Immature natural killer cell (primary cell): ENCODE measurements at regions not wholly inside any gene's neighbourhood (a gene's known extent, or its start where the extent isn't known, plus 50 kb on each side); places are given as distances from the start of the nearest gene placed in this dataset.

ENCODE experiments used
- DNase-seq, 3 donors: peaks; one replicate each; pipeline ENCODE4 v3.0.0; 2022; ENCODE audit warnings: mixed read lengths in 1 of 3
- H3K27ac Mint-ChIP-seq, 6 donors: one replicate each; pipeline ENCODE4 v1.8.0; 2020; ENCODE audit warnings: mixed read lengths in 6 of 6, mild to moderate bottlenecking in 5 of 6, inconsistent platforms in 4 of 6, moderate library complexity in 3 of 6
- H3K27me3 Mint-ChIP-seq, 3 donors: one replicate each; pipeline ENCODE4 v1.8.0; 2020 to 2021; ENCODE audit warnings: low read depth in 3 of 3, mild to moderate bottlenecking in 3 of 3, mixed read lengths in 3 of 3, moderate library complexity in 3 of 3, inconsistent platforms in 1 of 3
- H3K36me3 Mint-ChIP-seq, 3 donors: one replicate each; pipeline ENCODE4 v1.8.0; 2020; ENCODE audit warnings: mixed read lengths in 3 of 3, inconsistent platforms in 2 of 3, mild to moderate bottlenecking in 2 of 3
- H3K4me1 Mint-ChIP-seq, 2 donors: one replicate each; pipeline ENCODE4 v1.8.0; 2020; ENCODE audit warnings: inconsistent platforms in 2 of 2, mild to moderate bottlenecking in 2 of 2, mixed read lengths in 2 of 2, moderate library complexity in 1 of 2
- H3K4me3 Mint-ChIP-seq, 5 donors: one replicate each; pipeline ENCODE4 v1.8.0; 2020; ENCODE audit warnings: mild to moderate bottlenecking in 5 of 5, mixed read lengths in 5 of 5, inconsistent platforms in 3 of 5, moderate library complexity in 3 of 5
- H3K9me3 Mint-ChIP-seq, 6 donors: one replicate each; pipeline ENCODE4 v1.8.0; 2020; ENCODE audit warnings: mild to moderate bottlenecking in 6 of 6, mixed read lengths in 6 of 6, inconsistent platforms in 4 of 6, moderate library complexity in 3 of 6

- H3K27ac Mint-ChIP-seq = no peak overlapping the region
- no peak overlapping the region for H3K4me3 Mint-ChIP-seq
- peaks cover 2 to 6% (median 3%) of the 10 kb centered on the region in 3 donors for H3K27me3 Mint-ChIP-seq
- DNase-seq = no peak
- H3K9me3 Mint-ChIP-seq = no peaks in the 10 kb centered on the region
- H3K36me3 Mint-ChIP-seq = peaks cover 0 to 3% (median 0%) of the 10 kb centered on the region in 3 donors
- H3K4me1 Mint-ChIP-seq = no peaks in the 10 kb centered on the region
Measured at GRCh38 chr2:23301136-23301535, 83.8 kb upstream of the KLHL29 start.

- DNase-seq = no peak
- Mint-ChIP-seq H3K4me3 (no peak overlapping the region), H3K27ac (no peak overlapping the region), H3K9me3 (no peaks in the 10 kb centered on the region), H3K27me3 (peaks cover 2 to 6% (median 3%) of the 10 kb centered on the region in 3 donors), H3K36me3 (peaks cover 0 to 3% (median 0%) of the 10 kb centered on the region in 3 donors), H3K4me1 (no peaks in the 10 kb centered on the region)
Measured at GRCh38 chr2:23302591-23302990, 82.4 kb upstream of the KLHL29 start.

GRCh38 chr2:23306401-23306800 is 78.6 kb upstream of the KLHL29 start:
- Mint-ChIP-seq H3K9me3 (no peaks in the 10 kb centered on the region), H3K4me3 (no peak overlapping the region), H3K27me3 (peaks cover 0 to 3% (median 1%) of the 10 kb centered on the region in 3 donors), H3K27ac (no peak overlapping the region), H3K36me3 (peaks cover 0 to 3% (median 0%) of the 10 kb centered on the region in 3 donors), H3K4me1 (no peaks in the 10 kb centered on the region)
- DNase-seq = no peak

GRCh38 chr2:23311186-23311585 is 73.8 kb upstream of the KLHL29 start:
- peaks cover 0 to 6% (median 3%) of the 10 kb centered on the region in 3 donors for H3K27me3 Mint-ChIP-seq
- no peaks in the 10 kb centered on the region for H3K4me1 Mint-ChIP-seq
- H3K27ac Mint-ChIP-seq = no peak overlapping the region
- no peak for DNase-seq
- no peak overlapping the region for H3K4me3 Mint-ChIP-seq
- no peaks in the 10 kb centered on the region for H3K9me3 Mint-ChIP-seq
- H3K36me3 Mint-ChIP-seq = no peaks in the 10 kb centered on the region

- no peak overlapping the region for H3K27ac Mint-ChIP-seq
- no peaks in the 10 kb centered on the region for H3K9me3 Mint-ChIP-seq
- no peaks in the 10 kb centered on the region for H3K4me1 Mint-ChIP-seq
- no peak overlapping the region for H3K4me3 Mint-ChIP-seq
- H3K27me3 Mint-ChIP-seq = peaks cover 0 to 6% (median 3%) of the 10 kb centered on the region in 3 donors
- H3K36me3 Mint-ChIP-seq = no peaks in the 10 kb centered on the region
- no peak for DNase-seq
Measured at GRCh38 chr2:23312996-23313606, 71.9 kb upstream of the KLHL29 start.

GRCh38 chr2:23314687-23315086 is 70.3 kb upstream of the KLHL29 start:
- DNase-seq = no peak
- Mint-ChIP-seq H3K27ac (no peak overlapping the region), H3K4me3 (no peak overlapping the region), H3K27me3 (peaks cover 0 to 6% (median 3%) of the 10 kb centered on the region in 3 donors), H3K9me3 (no peaks in the 10 kb centered on the region), H3K36me3 (no peaks in the 10 kb centered on the region), H3K4me1 (no peaks in the 10 kb centered on the region)

GRCh38 chr2:23320058-23320457 is 64.9 kb upstream of the KLHL29 start:
- no peak overlapping the region for H3K4me3 Mint-ChIP-seq
- no peak for DNase-seq
- H3K27ac Mint-ChIP-seq = no peak overlapping the region
- H3K4me1 Mint-ChIP-seq = no peaks in the 10 kb centered on the region
- H3K9me3 Mint-ChIP-seq = no peaks in the 10 kb centered on the region
- no peaks in the 10 kb centered on the region for H3K36me3 Mint-ChIP-seq
- H3K27me3 Mint-ChIP-seq = peaks cover 0 to 6% (median 5%) of the 10 kb centered on the region in 3 donors

GRCh38 chr2:23321751-23322150 is 63.2 kb upstream of the KLHL29 start:
- H3K27me3 Mint-ChIP-seq = peaks cover 0 to 9% (median 5%) of the 10 kb centered on the region in 3 donors
- H3K4me3 Mint-ChIP-seq = no peak overlapping the region
- H3K36me3 Mint-ChIP-seq = no peaks in the 10 kb centered on the region
- DNase-seq = no peak
- H3K4me1 Mint-ChIP-seq = no peaks in the 10 kb centered on the region
- no peak overlapping the region for H3K27ac Mint-ChIP-seq
- H3K9me3 Mint-ChIP-seq = no peaks in the 10 kb centered on the region

- H3K9me3 Mint-ChIP-seq = no peaks in the 10 kb centered on the region
- no peak for DNase-seq
Measured at GRCh38 chr2:23322567-23323197, 62.3 kb upstream of the KLHL29 start.

GRCh38 chr2:23323198-23323916 is 61.6 kb upstream of the KLHL29 start:
- no peak overlapping the region for H3K27ac Mint-ChIP-seq
- no peaks in the 10 kb centered on the region for H3K4me1 Mint-ChIP-seq
- no peaks in the 10 kb centered on the region for H3K36me3 Mint-ChIP-seq
- H3K4me3 Mint-ChIP-seq = no peak overlapping the region
- no peak for DNase-seq
- no peaks in the 10 kb centered on the region for H3K9me3 Mint-ChIP-seq
- H3K27me3 Mint-ChIP-seq = peaks cover 0 to 9% (median 5%) of the 10 kb centered on the region in 3 donors

More at GRCh38 chr2:23322567-23323197, 62.3 kb upstream of the KLHL29 start:
- Mint-ChIP-seq H3K27me3 (peaks cover 0 to 9% (median 5%) of the 10 kb centered on the region in 3 donors), H3K36me3 (no peaks in the 10 kb centered on the region), H3K4me3 (no peak overlapping the region), H3K4me1 (no peaks in the 10 kb centered on the region), H3K27ac (no peak overlapping the region)

GRCh38 chr2:23323917-23324680 is 60.9 kb upstream of the KLHL29 start:
- no peak for DNase-seq
- no peak overlapping the region for H3K4me3 Mint-ChIP-seq
- no peak overlapping the region for H3K27ac Mint-ChIP-seq
- no peaks in the 10 kb centered on the region for H3K36me3 Mint-ChIP-seq
- H3K4me1 Mint-ChIP-seq = no peaks in the 10 kb centered on the region
- peaks cover 0 to 9% (median 5%) of the 10 kb centered on the region in 3 donors for H3K27me3 Mint-ChIP-seq
- no peaks in the 10 kb centered on the region for H3K9me3 Mint-ChIP-seq

- peaks cover 0 to 10% (median 6%) of the 10 kb centered on the region in 3 donors for H3K27me3 Mint-ChIP-seq
- no peaks in the 10 kb centered on the region for H3K9me3 Mint-ChIP-seq
- no peaks in the 10 kb centered on the region for H3K4me1 Mint-ChIP-seq
- DNase-seq = no peak
- no peak overlapping the region for H3K27ac Mint-ChIP-seq
- no peak overlapping the region for H3K4me3 Mint-ChIP-seq
- H3K36me3 Mint-ChIP-seq = no peaks in the 10 kb centered on the region
Measured at GRCh38 chr2:23326330-23326729, 58.6 kb upstream of the KLHL29 start.

GRCh38 chr2:23327416-23327815 is 57.6 kb upstream of the KLHL29 start:
- H3K27me3 Mint-ChIP-seq = peaks cover 0 to 9% (median 3%) of the 10 kb centered on the region in 3 donors
- no peaks in the 10 kb centered on the region for H3K36me3 Mint-ChIP-seq
- H3K27ac Mint-ChIP-seq = no peak overlapping the region
- no peaks in the 10 kb centered on the region for H3K9me3 Mint-ChIP-seq
- H3K4me1 Mint-ChIP-seq = no peaks in the 10 kb centered on the region
- no peak for DNase-seq
- no peak overlapping the region for H3K4me3 Mint-ChIP-seq

- Mint-ChIP-seq H3K4me3 (no peak overlapping the region), H3K9me3 (no peaks in the 10 kb centered on the region), H3K4me1 (no peaks in the 10 kb centered on the region), H3K27me3 (peaks cover 0 to 9% (median 3%) of the 10 kb centered on the region in 3 donors), H3K27ac (no peak overlapping the region), H3K36me3 (no peaks in the 10 kb centered on the region)
- no peak for DNase-seq
Measured at GRCh38 chr2:23327887-23328286, 57.1 kb upstream of the KLHL29 start.
